Fibroblast of villous mesenchyme (primary cell): ENCODE measurements at regions not wholly inside any gene's neighbourhood (a gene's known extent, or its start where the extent isn't known, plus 50 kb on each side); places are given as distances from the start of the nearest gene placed in this dataset.

Experiments used
- DNase-seq: peaks from one replicate; pipeline ENCODE4 v3.0.0-alpha.2; 2010; ENCODE audit warnings: low read depth
- H3K4me3 ChIP-seq: 2 replicates; pipeline ENCODE4 v1.5.1; 2011; ENCODE audit warnings: low read depth, mild to moderate bottlenecking, low read length
- TF ChIP-seq, protein P1 (sequence below): IDR thresholded peaks from 2 replicates; pipeline ENCODE4 v1.5.1; 2012; ENCODE audit warnings: low read depth, mild to moderate bottlenecking, low read length; ENCODE audit not compliant: insufficient read depth

- no peak for DNase-seq
- TF ChIP-seq, protein P1, sequence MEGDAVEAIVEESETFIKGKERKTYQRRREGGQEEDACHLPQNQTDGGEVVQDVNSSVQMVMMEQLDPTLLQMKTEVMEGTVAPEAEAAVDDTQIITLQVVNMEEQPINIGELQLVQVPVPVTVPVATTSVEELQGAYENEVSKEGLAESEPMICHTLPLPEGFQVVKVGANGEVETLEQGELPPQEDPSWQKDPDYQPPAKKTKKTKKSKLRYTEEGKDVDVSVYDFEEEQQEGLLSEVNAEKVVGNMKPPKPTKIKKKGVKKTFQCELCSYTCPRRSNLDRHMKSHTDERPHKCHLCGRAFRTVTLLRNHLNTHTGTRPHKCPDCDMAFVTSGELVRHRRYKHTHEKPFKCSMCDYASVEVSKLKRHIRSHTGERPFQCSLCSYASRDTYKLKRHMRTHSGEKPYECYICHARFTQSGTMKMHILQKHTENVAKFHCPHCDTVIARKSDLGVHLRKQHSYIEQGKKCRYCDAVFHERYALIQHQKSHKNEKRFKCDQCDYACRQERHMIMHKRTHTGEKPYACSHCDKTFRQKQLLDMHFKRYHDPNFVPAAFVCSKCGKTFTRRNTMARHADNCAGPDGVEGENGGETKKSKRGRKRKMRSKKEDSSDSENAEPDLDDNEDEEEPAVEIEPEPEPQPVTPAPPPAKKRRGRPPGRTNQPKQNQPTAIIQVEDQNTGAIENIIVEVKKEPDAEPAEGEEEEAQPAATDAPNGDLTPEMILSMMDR = no peak
- H3K4me3 ChIP-seq = no peak overlapping the region
These were observed 550.8 kb downstream of the FOXG1 start for GRCh38 chr14:29317423-29317822.

GRCh38 chr14:29320286-29320685 is 553.7 kb downstream of the FOXG1 start:
- peak; percentile 9 for DNase-seq
- TF ChIP-seq, protein P1 = no peak
- no peak overlapping the region for H3K4me3 ChIP-seq

DNA sequence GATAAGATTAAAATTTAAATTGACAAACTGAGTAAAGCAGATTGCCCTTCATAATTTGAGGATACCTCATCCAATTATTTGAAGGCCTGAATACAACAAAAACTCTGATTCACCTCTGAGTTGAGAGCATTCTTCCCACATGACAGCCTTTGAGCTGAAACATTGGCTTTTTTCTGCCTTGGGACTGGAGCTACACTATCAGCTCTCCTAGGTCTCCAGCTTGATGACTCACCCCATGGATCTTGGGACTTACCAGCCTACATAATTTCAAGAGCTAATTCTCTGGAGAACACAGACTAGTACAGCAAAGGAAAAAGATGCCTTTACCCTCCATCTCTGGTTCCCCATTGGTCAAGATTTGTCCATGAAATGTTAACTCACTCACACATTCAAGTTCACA is 555.1 kb downstream of the FOXG1 start:
- TF ChIP-seq, protein P1 = no peak
- DNase-seq = peak; percentile 23
- no peak overlapping the region for H3K4me3 ChIP-seq

- H3K4me3 ChIP-seq = no peak overlapping the region
- DNase-seq = no peak
- TF ChIP-seq, protein P1 = no peak
These were observed 573.0 kb downstream of the FOXG1 start for GRCh38 chr14:29339494-29340172.

DNA sequence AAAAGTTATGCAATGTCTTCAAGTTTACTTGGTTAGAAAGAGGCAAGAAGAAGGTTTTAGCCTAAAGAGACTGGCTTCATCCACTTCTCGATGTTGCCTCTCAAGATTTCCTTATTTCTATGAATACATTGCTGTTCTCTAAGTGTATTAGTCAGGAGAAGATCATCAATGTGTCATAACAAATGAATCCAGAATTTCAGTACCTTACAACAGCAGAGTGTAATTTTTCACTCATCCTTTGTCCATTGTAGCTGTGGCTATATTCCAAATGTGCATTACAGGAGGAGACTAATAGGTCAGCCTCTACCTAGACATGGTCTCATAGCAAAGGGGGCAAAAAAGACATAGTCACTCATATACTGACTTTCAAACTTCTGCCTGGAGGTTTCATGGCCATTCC is 579.1 kb downstream of the PRKD1 start:
- TF ChIP-seq, protein P1 = no peak
- H3K4me3 ChIP-seq = no peak overlapping the region
- no peak for DNase-seq

DNA sequence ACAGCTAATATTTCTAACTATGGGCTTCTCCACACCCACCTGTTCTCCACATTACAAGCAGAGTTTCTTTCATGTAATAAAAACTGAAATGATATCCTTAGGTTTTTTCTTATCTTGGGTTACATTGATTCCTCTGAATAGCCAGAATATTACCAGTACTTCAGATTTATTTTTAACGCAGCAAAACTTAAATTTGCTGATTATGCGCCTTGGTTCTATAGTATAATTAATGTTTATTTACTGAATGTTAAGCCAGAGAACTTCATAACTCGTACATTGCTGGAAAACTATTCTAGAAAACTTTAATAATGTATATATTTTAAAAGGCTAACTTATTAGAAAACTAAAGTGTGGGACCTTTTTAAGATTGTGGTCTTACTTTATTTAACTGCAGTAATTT is 577.2 kb downstream of the PRKD1 start:
- DNase-seq = no peak
- TF ChIP-seq, protein P1 = no peak

More for the DNA sequence above, 577.2 kb downstream of the PRKD1 start:
- no peak overlapping the region for H3K4me3 ChIP-seq
